ENCODE measurements at regions not wholly inside any gene's neighbourhood (a gene's known extent, or its start where the extent isn't known, plus 50 kb on each side); places are given as distances from the start of the nearest gene placed in this dataset.
"Not testable (repeated sequence)": the region's sequence is repeated elsewhere in the genome, so short reads cannot be mapped to it uniquely, and the experiment has no call there.

GRCh38 chr1:190658907-190659306, 181.2 kb upstream of the BRINP3 start:
- no peak for ATAC-seq (ENCODE audit: poor library complexity)

GRCh38 chr1:190663962-190664361, 186.3 kb upstream of the BRINP3 start:
- DNase-seq = no peak
- intact Hi-C loops (cut with DNase I) = no loop called here
- ATAC-seq (ENCODE audit: poor library complexity) = no peak

More at GRCh38 chr1:190658907-190659306, 181.2 kb upstream of the BRINP3 start:
- DNase-seq = no peak
- intact Hi-C loops (cut with DNase I) = no loop called here

GRCh38 chr1:190665045-190665444, 187.4 kb upstream of the BRINP3 start:
- DNase-seq = no peak
- ATAC-seq (ENCODE audit: poor library complexity) = no peak
- intact Hi-C loops (cut with DNase I) = no loop called here

GRCh38 chr1:190667914-190668313, 190.2 kb upstream of the BRINP3 start:
- no peak for DNase-seq
- intact Hi-C loops (cut with DNase I) = no loop called here
- ATAC-seq (ENCODE audit: poor library complexity) = no peak

GRCh38 chr1:190679044-190679443, 201.4 kb upstream of the BRINP3 start:
- no peak for DNase-seq
- no peak for ATAC-seq (ENCODE audit: poor library complexity)

GRCh38 chr1:190679454-190679853, 201.8 kb upstream of the BRINP3 start:
- intact Hi-C loops (cut with DNase I) = no loop called here
- ATAC-seq (ENCODE audit: poor library complexity) (no peak), DNase-seq (no peak)

More at GRCh38 chr1:190679044-190679443, 201.4 kb upstream of the BRINP3 start:
- intact Hi-C loops (cut with DNase I) = no loop called here

GRCh38 chr1:190679983-190680382, 202.3 kb upstream of the BRINP3 start:
- DNase-seq = no peak
- ATAC-seq (ENCODE audit: poor library complexity) = no peak
- intact Hi-C loops (cut with DNase I) = no loop called here

GRCh38 chr1:190685676-190686075, 208.0 kb upstream of the BRINP3 start:
- intact Hi-C loops (cut with DNase I) = no loop called here
- DNase-seq (no peak), ATAC-seq (ENCODE audit: poor library complexity) (no peak)

GRCh38 chr1:190688096-190688495, 210.4 kb upstream of the BRINP3 start:
- ATAC-seq (ENCODE audit: poor library complexity) (no peak), DNase-seq (no peak)
- intact Hi-C loops (cut with DNase I) = no loop called here

- ATAC-seq (ENCODE audit: poor library complexity); intact Hi-C loops (cut with DNase I): not testable (repeated sequence)
- peak; percentile 8 for DNase-seq
Measured at GRCh38 chr1:190698488-190698887, 220.8 kb upstream of the BRINP3 start.

- ATAC-seq (ENCODE audit: poor library complexity) (no peak), DNase-seq (no peak)
- intact Hi-C loops (cut with DNase I) = no loop called here
Measured at GRCh38 chr1:190699165-190699564, 221.5 kb upstream of the BRINP3 start.

GRCh38 chr1:190708418-190709057, 230.9 kb upstream of the BRINP3 start:
- DNase-seq (no peak), ATAC-seq (ENCODE audit: poor library complexity) (no peak)
- intact Hi-C loops (cut with DNase I) = no loop called here

GRCh38 chr1:190711069-190711468, 233.4 kb upstream of the BRINP3 start:
- ATAC-seq (ENCODE audit: poor library complexity) (no peak), DNase-seq (no peak)
- intact Hi-C loops (cut with DNase I) = no loop called here

- no peak for DNase-seq
- intact Hi-C loops (cut with DNase I) = no loop called here
- no peak for ATAC-seq (ENCODE audit: poor library complexity)
Measured at GRCh38 chr1:190717055-190717454, 239.4 kb upstream of the BRINP3 start.

- DNase-seq (no peak), ATAC-seq (ENCODE audit: poor library complexity) (no peak)
- intact Hi-C loops (cut with DNase I) = no loop called here
Measured at GRCh38 chr1:190736971-190737590, 259.4 kb upstream of the BRINP3 start.

GRCh38 chr1:190738317-190738716, 260.7 kb upstream of the BRINP3 start:
- ATAC-seq (ENCODE audit: poor library complexity) (no peak), DNase-seq (no peak)
- intact Hi-C loops (cut with DNase I) = no loop called here

- DNase-seq (no peak), ATAC-seq (ENCODE audit: poor library complexity) (no peak)
- intact Hi-C loops (cut with DNase I) = no loop called here
Measured at GRCh38 chr1:190739926-190740325, 262.3 kb upstream of the BRINP3 start.

GRCh38 chr1:190747704-190748103, 270.0 kb upstream of the BRINP3 start:
- ATAC-seq (ENCODE audit: poor library complexity) (peak; percentile 41), DNase-seq (no peak)
- intact Hi-C loops (cut with DNase I) = no loop called here

GRCh38 chr1:190752131-190752530, 274.5 kb upstream of the BRINP3 start:
- no peak for ATAC-seq (ENCODE audit: poor library complexity)
- intact Hi-C loops (cut with DNase I) = no loop called here
- no peak for DNase-seq

GRCh38 chr1:190754666-190755065, 277.0 kb upstream of the BRINP3 start:
- no peak for ATAC-seq (ENCODE audit: poor library complexity)
- intact Hi-C loops (cut with DNase I) = no loop called here
- no peak for DNase-seq

GRCh38 chr1:190759807-190760206, 282.1 kb upstream of the BRINP3 start:
- intact Hi-C loops (cut with DNase I) = no loop called here
- no peak for ATAC-seq (ENCODE audit: poor library complexity)
- DNase-seq = no peak

All from Right ventricle myocardium superior (tissue), 1 donor.